ENCODE measurements at regions not wholly inside any gene's neighbourhood (a gene's known extent, or its start where the extent isn't known, plus 50 kb on each side); places are given as distances from the start of the nearest gene placed in this dataset.

DNA sequence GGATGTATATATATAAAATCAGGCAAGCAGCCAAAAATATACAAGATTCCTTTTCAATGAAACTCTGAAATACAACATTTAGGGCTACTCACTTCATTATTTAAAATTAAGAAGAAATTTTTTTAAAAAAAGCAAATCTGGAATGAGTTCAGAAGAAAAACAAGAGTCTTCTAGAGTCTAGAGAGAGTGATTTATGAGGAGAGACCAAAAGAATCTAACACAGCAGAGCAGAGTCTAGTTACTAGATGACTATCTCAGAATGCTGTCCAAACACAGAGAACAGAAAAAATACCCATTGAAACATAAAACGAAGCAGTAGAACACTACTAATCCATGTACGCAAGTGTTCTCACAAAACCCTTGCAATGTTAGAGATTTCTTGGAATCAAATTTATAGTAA, 275.2 kb upstream of the CBLB start:
- TF ChIP-seq POLR2A (IDR thresholded peaks at IDR 0.05): no peak
- TF ChIP-seq, protein P1, sequence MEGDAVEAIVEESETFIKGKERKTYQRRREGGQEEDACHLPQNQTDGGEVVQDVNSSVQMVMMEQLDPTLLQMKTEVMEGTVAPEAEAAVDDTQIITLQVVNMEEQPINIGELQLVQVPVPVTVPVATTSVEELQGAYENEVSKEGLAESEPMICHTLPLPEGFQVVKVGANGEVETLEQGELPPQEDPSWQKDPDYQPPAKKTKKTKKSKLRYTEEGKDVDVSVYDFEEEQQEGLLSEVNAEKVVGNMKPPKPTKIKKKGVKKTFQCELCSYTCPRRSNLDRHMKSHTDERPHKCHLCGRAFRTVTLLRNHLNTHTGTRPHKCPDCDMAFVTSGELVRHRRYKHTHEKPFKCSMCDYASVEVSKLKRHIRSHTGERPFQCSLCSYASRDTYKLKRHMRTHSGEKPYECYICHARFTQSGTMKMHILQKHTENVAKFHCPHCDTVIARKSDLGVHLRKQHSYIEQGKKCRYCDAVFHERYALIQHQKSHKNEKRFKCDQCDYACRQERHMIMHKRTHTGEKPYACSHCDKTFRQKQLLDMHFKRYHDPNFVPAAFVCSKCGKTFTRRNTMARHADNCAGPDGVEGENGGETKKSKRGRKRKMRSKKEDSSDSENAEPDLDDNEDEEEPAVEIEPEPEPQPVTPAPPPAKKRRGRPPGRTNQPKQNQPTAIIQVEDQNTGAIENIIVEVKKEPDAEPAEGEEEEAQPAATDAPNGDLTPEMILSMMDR (IDR thresholded peaks at IDR 0.05): no peak

All from uterus (tissue), 2 donors.